ENCODE measurements at regions not wholly inside any gene's neighbourhood (a gene's known extent, or its start where the extent isn't known, plus 50 kb on each side); places are given as distances from the start of the nearest gene placed in this dataset.

DNA sequence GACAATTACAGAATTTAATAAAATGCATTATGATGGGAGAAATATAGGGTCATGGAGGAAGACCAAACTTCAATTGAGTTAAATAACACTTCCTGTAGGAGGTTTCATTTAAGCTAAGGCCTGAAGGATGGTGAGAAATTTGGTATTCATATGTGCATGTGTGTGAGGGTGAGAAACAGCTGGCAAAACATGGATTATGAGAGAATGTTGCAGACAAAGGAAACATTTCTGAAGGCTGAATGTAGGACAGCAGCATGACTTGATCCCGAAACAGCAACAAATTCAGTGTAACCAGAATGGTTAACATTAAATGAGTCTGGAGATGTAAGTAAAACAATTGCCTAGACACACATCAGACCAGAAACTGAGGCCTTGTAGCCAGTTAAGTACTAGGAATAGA, 630.8 kb downstream of the NR4A2 start (continued):
- no peak for TF ChIP-seq INSM2 (tag by site-specific recombination; IDR thresholded peaks at IDR 0.05)
- TF ChIP-seq ZNF221 (tag by site-specific recombination; IDR thresholded peaks at IDR 0.05; ENCODE audit: borderline replicate concordance): no peak
- no peak for TF ChIP-seq ZNF394 (tag by site-specific recombination; IDR thresholded peaks at IDR 0.05; ENCODE audit: borderline replicate concordance)
- TF ChIP-seq, protein P1, sequence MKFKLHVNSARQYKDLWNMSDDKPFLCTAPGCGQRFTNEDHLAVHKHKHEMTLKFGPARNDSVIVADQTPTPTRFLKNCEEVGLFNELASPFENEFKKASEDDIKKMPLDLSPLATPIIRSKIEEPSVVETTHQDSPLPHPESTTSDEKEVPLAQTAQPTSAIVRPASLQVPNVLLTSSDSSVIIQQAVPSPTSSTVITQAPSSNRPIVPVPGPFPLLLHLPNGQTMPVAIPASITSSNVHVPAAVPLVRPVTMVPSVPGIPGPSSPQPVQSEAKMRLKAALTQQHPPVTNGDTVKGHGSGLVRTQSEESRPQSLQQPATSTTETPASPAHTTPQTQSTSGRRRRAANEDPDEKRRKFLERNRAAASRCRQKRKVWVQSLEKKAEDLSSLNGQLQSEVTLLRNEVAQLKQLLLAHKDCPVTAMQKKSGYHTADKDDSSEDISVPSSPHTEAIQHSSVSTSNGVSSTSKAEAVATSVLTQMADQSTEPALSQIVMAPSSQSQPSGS (tag by site-specific recombination; IDR thresholded peaks at IDR 0.05; ENCODE audit: low read depth): no peak
- TF ChIP-seq REST (tag by site-specific recombination; IDR thresholded peaks at IDR 0.05): no peak
- TF ChIP-seq ZNF654 (tag by site-specific recombination; IDR thresholded peaks at IDR 0.05; ENCODE audit: low read depth): no peak
- TF ChIP-seq ZNF350 (tag by site-specific recombination; IDR thresholded peaks at IDR 0.05): no peak
- TF ChIP-seq TRIM28 (IDR thresholded peaks at IDR 0.05; ENCODE audit: borderline replicate concordance, low read length): no peak
- no peak for TF ChIP-seq ZNF155 (tag by site-specific recombination; IDR thresholded peaks at IDR 0.05)
- no peak for TF ChIP-seq KLF16 (tag by site-specific recombination; IDR thresholded peaks at IDR 0.05)

DNA sequence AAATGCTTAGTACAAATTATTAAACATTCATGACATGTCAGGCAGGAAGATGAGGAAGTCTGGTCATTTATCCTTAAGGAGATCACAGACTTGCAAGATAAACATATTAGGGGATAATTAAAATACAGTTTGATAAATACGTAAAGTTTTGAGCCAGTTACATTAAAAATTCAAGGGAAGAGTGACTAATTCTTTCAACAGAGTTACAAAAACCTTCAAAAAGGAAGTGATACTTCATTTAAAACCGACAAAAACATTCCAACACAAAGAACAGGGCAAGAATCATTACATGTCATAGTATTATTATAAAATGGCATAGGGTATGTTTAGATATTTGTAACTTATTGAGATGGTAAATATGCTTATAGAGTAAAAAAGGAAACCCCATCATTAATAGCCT, 636.0 kb downstream of the NR4A2 start:
- no peak overlapping the region for H3K27ac ChIP-seq (ENCODE audit: extremely low read depth, low read depth, low read length)
- no peak overlapping the region for H3K4me3 ChIP-seq (ENCODE audit: low read depth, low read length)
- TF ChIP-seq ZNF645 (tag by site-specific recombination; IDR thresholded peaks at IDR 0.05): no peak
- no peak for TF ChIP-seq ZSCAN16 (tag by site-specific recombination; IDR thresholded peaks at IDR 0.05)
- TF ChIP-seq, protein P2, sequence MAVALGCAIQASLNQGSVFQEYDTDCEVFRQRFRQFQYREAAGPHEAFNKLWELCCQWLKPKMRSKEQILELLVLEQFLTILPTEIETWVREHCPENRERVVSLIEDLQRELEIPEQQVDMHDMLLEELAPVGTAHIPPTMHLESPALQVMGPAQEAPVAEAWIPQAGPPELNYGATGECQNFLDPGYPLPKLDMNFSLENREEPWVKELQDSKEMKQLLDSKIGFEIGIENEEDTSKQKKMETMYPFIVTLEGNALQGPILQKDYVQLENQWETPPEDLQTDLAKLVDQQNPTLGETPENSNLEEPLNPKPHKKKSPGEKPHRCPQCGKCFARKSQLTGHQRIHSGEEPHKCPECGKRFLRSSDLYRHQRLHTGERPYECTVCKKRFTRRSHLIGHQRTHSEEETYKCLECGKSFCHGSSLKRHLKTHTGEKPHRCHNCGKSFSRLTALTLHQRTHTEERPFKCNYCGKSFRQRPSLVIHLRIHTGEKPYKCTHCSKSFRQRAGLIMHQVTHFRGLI (tag by site-specific recombination; IDR thresholded peaks at IDR 0.05): no peak
- no peak for TF ChIP-seq SP2 (tag by site-specific recombination; IDR thresholded peaks at IDR 0.05)
- TF ChIP-seq ZNF660 (tag by site-specific recombination; IDR thresholded peaks at IDR 0.05): no peak
- TF ChIP-seq ZNF529 (tag by site-specific recombination; IDR thresholded peaks at IDR 0.05; ENCODE audit: insufficient replicate concordance): no peak
- TF ChIP-seq ZNF658 (tag by site-specific recombination; IDR thresholded peaks at IDR 0.05): no peak
- TF ChIP-seq ZNF311 (tag by site-specific recombination; IDR thresholded peaks at IDR 0.05; ENCODE audit: borderline replicate concordance): no peak
- no peak for TF ChIP-seq YY1 (tag by site-specific recombination; IDR thresholded peaks at IDR 0.05)
- TF ChIP-seq, protein P3, sequence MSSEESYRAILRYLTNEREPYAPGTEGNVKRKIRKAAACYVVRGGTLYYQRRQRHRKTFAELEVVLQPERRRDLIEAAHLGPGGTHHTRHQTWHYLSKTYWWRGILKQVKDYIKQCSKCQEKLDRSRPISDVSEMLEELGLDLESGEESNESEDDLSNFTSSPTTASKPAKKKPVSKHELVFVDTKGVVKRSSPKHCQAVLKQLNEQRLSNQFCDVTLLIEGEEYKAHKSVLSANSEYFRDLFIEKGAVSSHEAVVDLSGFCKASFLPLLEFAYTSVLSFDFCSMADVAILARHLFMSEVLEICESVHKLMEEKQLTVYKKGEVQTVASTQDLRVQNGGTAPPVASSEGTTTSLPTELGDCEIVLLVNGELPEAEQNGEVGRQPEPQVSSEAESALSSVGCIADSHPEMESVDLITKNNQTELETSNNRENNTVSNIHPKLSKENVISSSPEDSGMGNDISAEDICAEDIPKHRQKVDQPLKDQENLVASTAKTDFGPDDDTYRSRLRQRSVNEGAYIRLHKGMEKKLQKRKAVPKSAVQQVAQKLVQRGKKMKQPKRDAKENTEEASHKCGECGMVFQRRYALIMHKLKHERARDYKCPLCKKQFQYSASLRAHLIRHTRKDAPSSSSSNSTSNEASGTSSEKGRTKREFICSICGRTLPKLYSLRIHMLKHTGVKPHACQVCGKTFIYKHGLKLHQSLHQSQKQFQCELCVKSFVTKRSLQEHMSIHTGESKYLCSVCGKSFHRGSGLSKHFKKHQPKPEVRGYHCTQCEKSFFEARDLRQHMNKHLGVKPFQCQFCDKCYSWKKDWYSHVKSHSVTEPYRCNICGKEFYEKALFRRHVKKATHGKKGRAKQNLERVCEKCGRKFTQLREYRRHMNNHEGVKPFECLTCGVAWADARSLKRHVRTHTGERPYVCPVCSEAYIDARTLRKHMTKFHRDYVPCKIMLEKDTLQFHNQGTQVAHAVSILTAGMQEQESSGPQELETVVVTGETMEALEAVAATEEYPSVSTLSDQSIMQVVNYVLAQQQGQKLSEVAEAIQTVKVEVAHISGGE (tag by site-specific recombination; conservative IDR thresholded peaks at IDR 0.05; ENCODE audit: low read depth): no peak
- no peak for TF ChIP-seq MZF1 (tag by site-specific recombination; IDR thresholded peaks at IDR 0.05; ENCODE audit: borderline replicate concordance)
- TF ChIP-seq ZNF530 (tag by site-specific recombination; IDR thresholded peaks at IDR 0.05; ENCODE audit: low read depth): no peak
- no peak for TF ChIP-seq ZNF169 (tag by site-specific recombination; IDR thresholded peaks at IDR 0.05)
- no peak for TF ChIP-seq ZNF292 (tag by site-specific recombination; IDR thresholded peaks at IDR 0.05; ENCODE audit: borderline replicate concordance, low read depth)
- POLR2A ChIA-PET: no interaction called here
- H3K9me3 ChIP-seq (ENCODE audit: control insufficient read depth, insufficient read depth, low read depth, low read length): no peaks in the 10 kb centered on the region
- CTCF ChIA-PET: no interaction called here
- no peaks in the 10 kb centered on the region for H3K36me3 ChIP-seq (ENCODE audit: control insufficient read depth in 2 of 2, insufficient read depth in 1 of 2, low read length in 2 of 2)
- H3K4me1 ChIP-seq (ENCODE audit: control insufficient read depth, insufficient read depth, low read length): no peaks in the 10 kb centered on the region
